SK-N-SH treated with all-trans-retinoic acid at 6 μM for 48 hours (cell line): ENCODE measurements at regions not wholly inside any gene's neighbourhood (a gene's known extent, or its start where the extent isn't known, plus 50 kb on each side); places are given as distances from the start of the nearest gene placed in this dataset.

ENCODE experiments used
- ATAC-seq: fragments of 200-7000 bp; cut with Tn5 transposase; 3 replicates; pipeline ENCODE4 v1.9.1; 2020; ENCODE audit warnings: mild to moderate bottlenecking, moderate library complexity
- ARNTL ChIP-seq: fragments of 450-650 bp; formaldehyde crosslinking; IDR thresholded peaks from 2 replicates; pipeline ENCODE4 v1.5.0; 2020; ENCODE audit warnings: low read depth, mild to moderate bottlenecking, moderate library complexity, borderline replicate concordance
- CSDC2 ChIP-seq: fragments of 250-450 bp; sonication (Bioruptor Pico); IDR thresholded peaks from 2 replicates; pipeline ENCODE4 v1.5.0; 2020; ENCODE audit warnings: mild to moderate bottlenecking, moderate library complexity
- ESRRG ChIP-seq: fragments of 250-450 bp; sonication (Bioruptor Pico); IDR thresholded peaks from 2 replicates; pipeline ENCODE4 v1.6.1; 2021; ENCODE audit warnings: mild to moderate bottlenecking
- GLIS3 ChIP-seq: fragments of 250-450 bp; sonication (Bioruptor Pico); IDR thresholded peaks from 2 replicates; pipeline ENCODE4 v1.5.0; 2020; ENCODE audit warnings: mild to moderate bottlenecking, moderate library complexity
- ISL1 ChIP-seq: fragments of 250-450 bp; sonication (Bioruptor Pico); IDR thresholded peaks from 2 replicates; pipeline ENCODE4 v2.1.2; 2022; ENCODE audit warnings: mild to moderate bottlenecking, moderate library complexity
- OSR1 ChIP-seq: fragments of 250-450 bp; sonication (Bioruptor Pico); IDR thresholded peaks from 2 replicates; pipeline ENCODE4 v1.8.0; 2022; ENCODE audit warnings: moderate library complexity, mild to moderate bottlenecking, inconsistent platforms
- SNAI2 ChIP-seq: fragments of 250-450 bp; sonication (Bioruptor Pico); IDR thresholded peaks from 2 replicates; pipeline ENCODE4 v1.5.0; 2020; ENCODE audit warnings: mild to moderate bottlenecking, moderate library complexity
- TCF4 ChIP-seq: fragments of 250-450 bp; sonication (Bioruptor Pico); IDR thresholded peaks from 2 replicates; pipeline ENCODE4 v1.8.0; 2021; ENCODE audit warnings: mild to moderate bottlenecking, moderate library complexity, borderline replicate concordance
- TOX ChIP-seq: fragments of 250-450 bp; sonication (Bioruptor Pico); IDR thresholded peaks from 2 replicates; pipeline ENCODE4 v1.8.0; 2021; ENCODE audit warnings: mild to moderate bottlenecking, moderate library complexity, borderline replicate concordance
- ZC3H10 ChIP-seq: fragments of 250-450 bp; sonication (Bioruptor Pico); IDR thresholded peaks from 2 replicates; pipeline ENCODE4 v1.5.1; 2021; ENCODE audit warnings: mild to moderate bottlenecking, moderate library complexity
- ZFP3 ChIP-seq: fragments of 250-450 bp; sonication (Bioruptor Pico); IDR thresholded peaks from 2 replicates; pipeline ENCODE4 v1.5.0; 2020; ENCODE audit warnings: mild to moderate bottlenecking, moderate library complexity
- ZNF565 ChIP-seq: fragments of 450-650 bp; formaldehyde crosslinking; conservative IDR thresholded peaks from 2 replicates; pipeline ENCODE4 v1.5.0; 2020; ENCODE audit warnings: low read depth, mild to moderate bottlenecking, moderate library complexity
- ZNF70 ChIP-seq: fragments of 450-650 bp; formaldehyde crosslinking; IDR thresholded peaks from 2 replicates; pipeline ENCODE4 v1.5.0; 2020; ENCODE audit warnings: mild to moderate bottlenecking, moderate library complexity
- ZNF8 ChIP-seq: fragments of 450-650 bp; formaldehyde crosslinking; IDR thresholded peaks from 2 replicates; pipeline ENCODE4 v1.5.0; 2020; ENCODE audit warnings: mild to moderate bottlenecking, moderate library complexity
- TF ChIP-seq, protein P1 (sequence below): fragments of 250-450 bp; sonication (Bioruptor Pico); IDR thresholded peaks from 2 replicates; pipeline ENCODE4 v1.8.0; 2021; ENCODE audit warnings: low read depth, mild to moderate bottlenecking, moderate library complexity, borderline replicate concordance
- TF ChIP-seq, protein P2 (sequence below): fragments of 250-450 bp; sonication (Bioruptor Pico); IDR thresholded peaks from 2 replicates; pipeline ENCODE4 v1.5.0; 2020; ENCODE audit warnings: mild to moderate bottlenecking, moderate library complexity
- TF ChIP-seq, protein P3 (sequence below): fragments of 250-450 bp; sonication (Bioruptor Pico); IDR thresholded peaks from 2 replicates; pipeline ENCODE4 v1.5.1; 2021; ENCODE audit warnings: mild to moderate bottlenecking, moderate library complexity
- TF ChIP-seq, protein P4 (sequence below): fragments of 250-450 bp; sonication (Bioruptor Pico); IDR thresholded peaks from 2 replicates; pipeline ENCODE4 v1.5.1; 2020; ENCODE audit warnings: low read depth, mild to moderate bottlenecking, moderate library complexity
- TF ChIP-seq, protein P5 (sequence below): fragments of 250-450 bp; sonication (Bioruptor Pico); IDR thresholded peaks from 2 replicates; pipeline ENCODE4 v1.8.0; 2020; ENCODE audit warnings: mild to moderate bottlenecking, moderate library complexity, borderline replicate concordance

DNA sequence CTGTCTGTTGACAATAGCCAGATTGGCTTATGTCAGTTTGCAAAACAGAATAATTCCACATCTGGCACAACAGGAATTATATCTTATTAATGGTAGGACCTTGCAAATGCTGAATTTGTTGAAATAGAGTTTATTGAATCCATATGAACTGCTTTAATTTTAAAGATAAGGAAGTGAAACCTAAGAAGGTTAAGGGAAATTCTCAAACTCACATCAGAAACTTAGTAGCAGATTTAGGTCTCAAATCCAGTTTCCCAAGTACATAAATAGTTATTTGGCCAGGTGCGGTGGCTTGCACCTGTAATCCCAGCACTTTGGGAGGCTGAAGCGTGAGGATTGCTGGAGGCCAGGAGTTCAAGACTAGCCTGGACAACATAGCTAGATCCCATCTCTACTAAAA, 117.1 kb downstream of the HNRNPD start:
- TF ChIP-seq ESRRG (CRISPR knock-in tag) = no peak
- ATAC-seq = no peak

DNA sequence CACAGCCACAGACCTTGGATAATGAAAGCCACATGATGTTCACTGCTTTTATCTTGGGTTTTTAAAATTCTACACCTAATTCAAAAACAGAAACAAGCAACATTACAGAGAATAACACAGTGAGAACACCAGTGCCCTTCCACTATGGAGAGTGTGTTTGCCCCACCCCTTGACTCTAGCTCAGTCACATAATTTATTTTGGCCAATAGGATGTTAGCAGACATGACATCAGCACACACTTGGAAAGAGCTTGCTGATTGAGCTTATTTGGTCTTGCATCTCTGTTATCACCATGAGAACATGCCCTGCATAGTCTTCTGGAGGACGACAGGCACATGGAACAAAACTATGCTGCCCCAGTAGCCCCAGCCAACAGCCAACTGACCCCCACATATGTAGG, 118.1 kb downstream of the HNRNPD start:
- no peak for ATAC-seq
- TF ChIP-seq ZNF8 (CRISPR knock-in tag) (no peak), CSDC2 (CRISPR knock-in tag) (no peak), ZNF70 (CRISPR knock-in tag) (no peak), ZC3H10 (CRISPR knock-in tag) (no peak), TOX (CRISPR knock-in tag) (no peak), ARNTL (no peak), ZNF565 (CRISPR knock-in tag) (no peak), ISL1 (CRISPR knock-in tag) (no peak)
- TF ChIP-seq, protein P1, sequence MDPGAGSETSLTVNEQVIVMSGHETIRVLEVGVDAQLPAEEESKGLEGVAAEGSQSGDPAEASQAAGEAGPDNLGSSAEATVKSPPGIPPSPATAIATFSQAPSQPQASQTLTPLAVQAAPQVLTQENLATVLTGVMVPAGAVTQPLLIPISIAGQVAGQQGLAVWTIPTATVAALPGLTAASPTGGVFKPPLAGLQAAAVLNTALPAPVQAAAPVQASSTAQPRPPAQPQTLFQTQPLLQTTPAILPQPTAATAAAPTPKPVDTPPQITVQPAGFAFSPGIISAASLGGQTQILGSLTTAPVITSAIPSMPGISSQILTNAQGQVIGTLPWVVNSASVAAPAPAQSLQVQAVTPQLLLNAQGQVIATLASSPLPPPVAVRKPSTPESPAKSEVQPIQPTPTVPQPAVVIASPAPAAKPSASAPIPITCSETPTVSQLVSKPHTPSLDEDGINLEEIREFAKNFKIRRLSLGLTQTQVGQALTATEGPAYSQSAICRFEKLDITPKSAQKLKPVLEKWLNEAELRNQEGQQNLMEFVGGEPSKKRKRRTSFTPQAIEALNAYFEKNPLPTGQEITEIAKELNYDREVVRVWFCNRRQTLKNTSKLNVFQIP (CRISPR knock-in tag) = no peak
- TF ChIP-seq, protein P2, sequence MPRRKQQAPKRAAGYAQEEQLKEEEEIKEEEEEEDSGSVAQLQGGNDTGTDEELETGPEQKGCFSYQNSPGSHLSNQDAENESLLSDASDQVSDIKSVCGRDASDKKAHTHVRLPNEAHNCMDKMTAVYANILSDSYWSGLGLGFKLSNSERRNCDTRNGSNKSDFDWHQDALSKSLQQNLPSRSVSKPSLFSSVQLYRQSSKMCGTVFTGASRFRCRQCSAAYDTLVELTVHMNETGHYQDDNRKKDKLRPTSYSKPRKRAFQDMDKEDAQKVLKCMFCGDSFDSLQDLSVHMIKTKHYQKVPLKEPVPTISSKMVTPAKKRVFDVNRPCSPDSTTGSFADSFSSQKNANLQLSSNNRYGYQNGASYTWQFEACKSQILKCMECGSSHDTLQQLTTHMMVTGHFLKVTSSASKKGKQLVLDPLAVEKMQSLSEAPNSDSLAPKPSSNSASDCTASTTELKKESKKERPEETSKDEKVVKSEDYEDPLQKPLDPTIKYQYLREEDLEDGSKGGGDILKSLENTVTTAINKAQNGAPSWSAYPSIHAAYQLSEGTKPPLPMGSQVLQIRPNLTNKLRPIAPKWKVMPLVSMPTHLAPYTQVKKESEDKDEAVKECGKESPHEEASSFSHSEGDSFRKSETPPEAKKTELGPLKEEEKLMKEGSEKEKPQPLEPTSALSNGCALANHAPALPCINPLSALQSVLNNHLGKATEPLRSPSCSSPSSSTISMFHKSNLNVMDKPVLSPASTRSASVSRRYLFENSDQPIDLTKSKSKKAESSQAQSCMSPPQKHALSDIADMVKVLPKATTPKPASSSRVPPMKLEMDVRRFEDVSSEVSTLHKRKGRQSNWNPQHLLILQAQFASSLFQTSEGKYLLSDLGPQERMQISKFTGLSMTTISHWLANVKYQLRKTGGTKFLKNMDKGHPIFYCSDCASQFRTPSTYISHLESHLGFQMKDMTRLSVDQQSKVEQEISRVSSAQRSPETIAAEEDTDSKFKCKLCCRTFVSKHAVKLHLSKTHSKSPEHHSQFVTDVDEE = no peak

DNA sequence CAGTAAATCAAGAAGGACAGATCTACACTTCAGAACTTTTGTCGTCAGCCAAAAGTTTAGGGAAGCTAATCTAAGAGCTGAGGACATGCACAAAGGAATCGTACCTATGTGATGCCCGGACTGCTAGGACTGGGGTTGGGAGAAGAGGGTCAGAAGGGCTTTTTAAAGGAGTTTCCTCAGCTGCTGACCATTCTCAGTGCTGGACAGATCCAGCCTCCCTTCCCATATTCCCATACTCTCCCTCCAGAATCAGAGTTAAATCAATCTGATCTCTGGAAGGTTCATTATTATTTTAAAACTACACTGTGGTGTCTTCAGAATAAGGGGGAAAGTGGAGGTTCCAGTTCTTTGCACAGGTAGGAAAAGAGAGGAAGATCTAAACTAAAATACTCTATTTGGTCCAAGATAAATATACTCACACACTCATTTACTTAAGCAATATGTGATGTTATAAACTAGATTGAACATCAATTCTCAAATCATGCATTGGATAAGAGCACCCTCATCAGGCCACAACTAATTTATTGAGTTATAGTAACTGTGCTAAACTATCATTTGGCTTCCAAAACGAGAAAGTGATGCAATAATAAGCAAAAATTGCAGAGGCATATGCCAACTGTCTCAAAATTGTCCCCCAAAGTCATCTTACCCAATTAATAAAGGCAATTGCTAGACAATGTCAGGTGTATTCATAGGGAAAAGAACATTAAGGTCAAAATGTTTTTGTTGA, 124.7 kb downstream of the HNRNPD start:
- TF ChIP-seq, protein P3, sequence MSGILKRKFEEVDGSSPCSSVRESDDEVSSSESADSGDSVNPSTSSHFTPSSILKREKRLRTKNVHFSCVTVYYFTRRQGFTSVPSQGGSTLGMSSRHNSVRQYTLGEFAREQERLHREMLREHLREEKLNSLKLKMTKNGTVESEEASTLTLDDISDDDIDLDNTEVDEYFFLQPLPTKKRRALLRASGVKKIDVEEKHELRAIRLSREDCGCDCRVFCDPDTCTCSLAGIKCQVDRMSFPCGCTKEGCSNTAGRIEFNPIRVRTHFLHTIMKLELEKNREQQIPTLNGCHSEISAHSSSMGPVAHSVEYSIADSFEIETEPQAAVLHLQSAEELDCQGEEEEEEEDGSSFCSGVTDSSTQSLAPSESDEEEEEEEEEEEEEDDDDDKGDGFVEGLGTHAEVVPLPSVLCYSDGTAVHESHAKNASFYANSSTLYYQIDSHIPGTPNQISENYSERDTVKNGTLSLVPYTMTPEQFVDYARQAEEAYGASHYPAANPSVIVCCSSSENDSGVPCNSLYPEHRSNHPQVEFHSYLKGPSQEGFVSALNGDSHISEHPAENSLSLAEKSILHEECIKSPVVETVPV (CRISPR knock-in tag) = no peak
- TF ChIP-seq, protein P2 = no peak
- TF ChIP-seq GLIS3 (CRISPR knock-in tag) (no peak), ZFP3 (CRISPR knock-in tag) (no peak), ZNF70 (CRISPR knock-in tag) (no peak), TCF4 (CRISPR knock-in tag) (no peak), ARNTL (no peak), SNAI2 (CRISPR knock-in tag) (no peak), TOX (CRISPR knock-in tag) (no peak), OSR1 (CRISPR knock-in tag) (no peak)
- TF ChIP-seq, protein P1 (CRISPR knock-in tag) = no peak
- TF ChIP-seq, protein P4, sequence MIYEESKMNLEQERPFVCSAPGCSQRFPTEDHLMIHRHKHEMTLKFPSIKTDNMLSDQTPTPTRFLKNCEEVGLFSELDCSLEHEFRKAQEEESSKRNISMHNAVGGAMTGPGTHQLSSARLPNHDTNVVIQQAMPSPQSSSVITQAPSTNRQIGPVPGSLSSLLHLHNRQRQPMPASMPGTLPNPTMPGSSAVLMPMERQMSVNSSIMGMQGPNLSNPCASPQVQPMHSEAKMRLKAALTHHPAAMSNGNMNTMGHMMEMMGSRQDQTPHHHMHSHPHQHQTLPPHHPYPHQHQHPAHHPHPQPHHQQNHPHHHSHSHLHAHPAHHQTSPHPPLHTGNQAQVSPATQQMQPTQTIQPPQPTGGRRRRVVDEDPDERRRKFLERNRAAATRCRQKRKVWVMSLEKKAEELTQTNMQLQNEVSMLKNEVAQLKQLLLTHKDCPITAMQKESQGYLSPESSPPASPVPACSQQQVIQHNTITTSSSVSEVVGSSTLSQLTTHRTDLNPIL = no peak
- TF ChIP-seq, protein P5, sequence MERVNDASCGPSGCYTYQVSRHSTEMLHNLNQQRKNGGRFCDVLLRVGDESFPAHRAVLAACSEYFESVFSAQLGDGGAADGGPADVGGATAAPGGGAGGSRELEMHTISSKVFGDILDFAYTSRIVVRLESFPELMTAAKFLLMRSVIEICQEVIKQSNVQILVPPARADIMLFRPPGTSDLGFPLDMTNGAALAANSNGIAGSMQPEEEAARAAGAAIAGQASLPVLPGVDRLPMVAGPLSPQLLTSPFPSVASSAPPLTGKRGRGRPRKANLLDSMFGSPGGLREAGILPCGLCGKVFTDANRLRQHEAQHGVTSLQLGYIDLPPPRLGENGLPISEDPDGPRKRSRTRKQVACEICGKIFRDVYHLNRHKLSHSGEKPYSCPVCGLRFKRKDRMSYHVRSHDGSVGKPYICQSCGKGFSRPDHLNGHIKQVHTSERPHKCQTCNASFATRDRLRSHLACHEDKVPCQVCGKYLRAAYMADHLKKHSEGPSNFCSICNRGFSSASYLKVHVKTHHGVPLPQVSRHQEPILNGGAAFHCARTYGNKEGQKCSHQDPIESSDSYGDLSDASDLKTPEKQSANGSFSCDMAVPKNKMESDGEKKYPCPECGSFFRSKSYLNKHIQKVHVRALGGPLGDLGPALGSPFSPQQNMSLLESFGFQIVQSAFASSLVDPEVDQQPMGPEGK (CRISPR knock-in tag) = no peak
- no peak for ATAC-seq
